Sigmoid colon (tissue), 3 donors: ENCODE measurements at regions not wholly inside any gene's neighbourhood (a gene's known extent, or its start where the extent isn't known, plus 50 kb on each side); places are given as distances from the start of the nearest gene placed in this dataset.

Experiments used
- POLR2A ChIP-seq, 2 donors: fragments of 450-650 bp; IDR thresholded peaks; one replicate each; pipeline ENCODE4 v1.6.1; 2016; ENCODE audit warnings: antibody characterized with exemption in 2 of 2, mild to moderate bottlenecking in 2 of 2, moderate library complexity in 2 of 2
- TF ChIP-seq, protein P1 (sequence below), 4 experiments: fragments of 450-650 bp in 3 of 4; fragments of 200-600 bp in 1 of 4; IDR thresholded peaks; one replicate each; pipeline ENCODE4 v1.5.1; 2016 to 2019; ENCODE audit warnings: antibody characterized with exemption in 4 of 4, mild to moderate bottlenecking in 3 of 4, moderate library complexity in 2 of 4

- TF ChIP-seq, protein P1, sequence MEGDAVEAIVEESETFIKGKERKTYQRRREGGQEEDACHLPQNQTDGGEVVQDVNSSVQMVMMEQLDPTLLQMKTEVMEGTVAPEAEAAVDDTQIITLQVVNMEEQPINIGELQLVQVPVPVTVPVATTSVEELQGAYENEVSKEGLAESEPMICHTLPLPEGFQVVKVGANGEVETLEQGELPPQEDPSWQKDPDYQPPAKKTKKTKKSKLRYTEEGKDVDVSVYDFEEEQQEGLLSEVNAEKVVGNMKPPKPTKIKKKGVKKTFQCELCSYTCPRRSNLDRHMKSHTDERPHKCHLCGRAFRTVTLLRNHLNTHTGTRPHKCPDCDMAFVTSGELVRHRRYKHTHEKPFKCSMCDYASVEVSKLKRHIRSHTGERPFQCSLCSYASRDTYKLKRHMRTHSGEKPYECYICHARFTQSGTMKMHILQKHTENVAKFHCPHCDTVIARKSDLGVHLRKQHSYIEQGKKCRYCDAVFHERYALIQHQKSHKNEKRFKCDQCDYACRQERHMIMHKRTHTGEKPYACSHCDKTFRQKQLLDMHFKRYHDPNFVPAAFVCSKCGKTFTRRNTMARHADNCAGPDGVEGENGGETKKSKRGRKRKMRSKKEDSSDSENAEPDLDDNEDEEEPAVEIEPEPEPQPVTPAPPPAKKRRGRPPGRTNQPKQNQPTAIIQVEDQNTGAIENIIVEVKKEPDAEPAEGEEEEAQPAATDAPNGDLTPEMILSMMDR (IDR thresholded peaks at IDR 0.05), result no peak
- no peak for TF ChIP-seq POLR2A (IDR thresholded peaks at IDR 0.05)
These were observed 172.8 kb upstream of the UBE3A start for GRCh38 chr15:25611603-25612002.
